Stimulated activated naive CD4-positive, alpha-beta T cell treated with Interleukin-2 at 50 U/mL for 16 hours (primary cell): ENCODE measurements at regions not wholly inside any gene's neighbourhood (a gene's known extent, or its start where the extent isn't known, plus 50 kb on each side); places are given as distances from the start of the nearest gene placed in this dataset.

ENCODE experiments used
- DNase-seq: peaks from one replicate; lab custom pipeline; 2025; lab: John Stamatoyannopoulos, UW

- DNase-seq: no peak
These were observed 144.7 kb downstream of the SLC4A3 start for GRCh38 chr2:219772103-219772635.

- no peak for DNase-seq
These were observed 145.3 kb downstream of the SLC4A3 start for GRCh38 chr2:219772697-219773096.

GRCh38 chr2:219775506-219775905, 148.1 kb downstream of the SLC4A3 start:
- DNase-seq: no peak

- no peak for DNase-seq
These were observed 150.0 kb downstream of the SLC4A3 start for GRCh38 chr2:219777388-219777787.

- no peak for DNase-seq
These were observed 150.8 kb downstream of the SLC4A3 start for GRCh38 chr2:219778189-219778588.

- no peak for DNase-seq
These were observed 155.4 kb downstream of the SLC4A3 start for GRCh38 chr2:219782737-219783348.

GRCh38 chr2:219783359-219783975, 156.0 kb downstream of the SLC4A3 start:
- DNase-seq: no peak

- no peak for DNase-seq
These were observed 156.7 kb downstream of the SLC4A3 start for GRCh38 chr2:219784178-219784577.

GRCh38 chr2:219789476-219789875, 162.0 kb downstream of the SLC4A3 start:
- DNase-seq: no peak

- DNase-seq: no peak
These were observed 165.0 kb downstream of the SLC4A3 start for GRCh38 chr2:219792446-219792845.

- DNase-seq: no peak
These were observed 171.0 kb downstream of the SLC4A3 start for GRCh38 chr2:219798430-219798829.

- no peak for DNase-seq
These were observed 175.9 kb downstream of the SLC4A3 start for GRCh38 chr2:219803294-219803693.

- DNase-seq: no peak
These were observed 183.5 kb downstream of the SLC4A3 start for GRCh38 chr2:219810895-219811294.

GRCh38 chr2:219812672-219813071, 185.2 kb downstream of the SLC4A3 start:
- DNase-seq: no peak

GRCh38 chr2:219820767-219821166, 193.3 kb downstream of the SLC4A3 start:
- no peak for DNase-seq

GRCh38 chr2:219823574-219823973, 196.1 kb downstream of the SLC4A3 start:
- no peak for DNase-seq

GRCh38 chr2:219824996-219825395, 197.6 kb downstream of the SLC4A3 start:
- no peak for DNase-seq

GRCh38 chr2:219828127-219828526, 200.7 kb downstream of the SLC4A3 start:
- no peak for DNase-seq

- DNase-seq: no peak
These were observed 202.4 kb downstream of the SLC4A3 start for GRCh38 chr2:219829667-219830352.

GRCh38 chr2:219830353-219830738, 202.9 kb downstream of the SLC4A3 start:
- DNase-seq: no peak

GRCh38 chr2:219831957-219832356, 204.5 kb downstream of the SLC4A3 start:
- DNase-seq: no peak

GRCh38 chr2:219832904-219833303, 205.5 kb downstream of the SLC4A3 start:
- no peak for DNase-seq

GRCh38 chr2:219835493-219835892, 208.1 kb downstream of the SLC4A3 start:
- DNase-seq: no peak
